Myocyte (in vitro differentiated cells): ENCODE measurements at regions not wholly inside any gene's neighbourhood (a gene's known extent, or its start where the extent isn't known, plus 50 kb on each side); places are given as distances from the start of the nearest gene placed in this dataset.
"Not testable (repeated sequence)": the region's sequence is repeated elsewhere in the genome, so short reads cannot be mapped to it uniquely, and the experiment has no call there.

Experiments
- DNase-seq: peaks from one replicate; pipeline ENCODE4 v3.0.0-alpha.2; 2012; ENCODE audit warnings: low read depth

- DNase-seq, result no peak
Observed at GRCh38 chr14:41549821-41550607, 56.7 kb upstream of the LRFN5 start.

- DNase-seq, result no peak
Observed at GRCh38 chr14:41549282-41549681, 57.4 kb upstream of the LRFN5 start.

- DNase-seq, result no peak
Observed at GRCh38 chr14:41548666-41549065, 58.0 kb upstream of the LRFN5 start.

- no peak for DNase-seq
Observed at GRCh38 chr14:41541333-41541732, 65.3 kb upstream of the LRFN5 start.

GRCh38 chr14:41532255-41532654 lies 74.4 kb upstream of the LRFN5 start:
- DNase-seq, result no peak

GRCh38 chr14:41521891-41522290 lies 84.8 kb upstream of the LRFN5 start:
- no peak for DNase-seq

- DNase-seq, result not testable (repeated sequence)
Observed at GRCh38 chr14:41518030-41518429, 88.6 kb upstream of the LRFN5 start.

- DNase-seq, result no peak
Observed at GRCh38 chr14:41506552-41506951, 100.1 kb upstream of the LRFN5 start.

- no peak for DNase-seq
Observed at GRCh38 chr14:41505491-41505890, 101.2 kb upstream of the LRFN5 start.

GRCh38 chr14:41498959-41499358 lies 107.7 kb upstream of the LRFN5 start:
- DNase-seq, result no peak

GRCh38 chr14:41490323-41490722 lies 116.4 kb upstream of the LRFN5 start:
- DNase-seq, result no peak

- no peak for DNase-seq
Observed at GRCh38 chr14:41489315-41489972, 117.2 kb upstream of the LRFN5 start.

- DNase-seq, result no peak
Observed at GRCh38 chr14:41488401-41488800, 118.3 kb upstream of the LRFN5 start.

- DNase-seq, result no peak
Observed at GRCh38 chr14:41482861-41483260, 123.8 kb upstream of the LRFN5 start.

- no peak for DNase-seq
Observed at GRCh38 chr14:41476526-41476925, 130.2 kb upstream of the LRFN5 start.

- DNase-seq, result no peak
Observed at GRCh38 chr14:41461380-41461779, 145.3 kb upstream of the LRFN5 start.

- no peak for DNase-seq
Observed at GRCh38 chr14:41457393-41457792, 149.3 kb upstream of the LRFN5 start.

GRCh38 chr14:41449066-41449465 lies 157.6 kb upstream of the LRFN5 start:
- no peak for DNase-seq

GRCh38 chr14:41446008-41446407 lies 160.7 kb upstream of the LRFN5 start:
- DNase-seq, result no peak

GRCh38 chr14:41423503-41423902 lies 183.2 kb upstream of the LRFN5 start:
- DNase-seq, result no peak

- not testable (repeated sequence) for DNase-seq
Observed at GRCh38 chr14:41421308-41421707, 185.4 kb upstream of the LRFN5 start.

- no peak for DNase-seq
Observed at GRCh38 chr14:41419709-41420108, 187.0 kb upstream of the LRFN5 start.

GRCh38 chr14:41418851-41419250 lies 187.8 kb upstream of the LRFN5 start:
- no peak for DNase-seq
